ENCODE measurements at regions not wholly inside any gene's neighbourhood (a gene's known extent, or its start where the extent isn't known, plus 50 kb on each side); places are given as distances from the start of the nearest gene placed in this dataset.
A peak's percentile ranks its signal among the peaks of the same experiment; 100 is the strongest.
"Not testable (repeated sequence)": the region's sequence is repeated elsewhere in the genome, so short reads cannot be mapped to it uniquely, and the experiment has no call there.

GRCh38 chr10:8306685-8307364 is 252.3 kb downstream of the GATA3 start:
- H3K9me3 ChIP-seq (ENCODE audit: control insufficient read depth, insufficient read depth, low read length), result no peaks in the 10 kb centered on the region
- WGBS (ENCODE audit: insufficient coverage), result no CpG with 5 or more reads among the region's 4 CpGs
- no peak for DNase-seq (ENCODE audit: low read depth in 4 of 6, low spot score in 6 of 6)
- no peaks in the 10 kb centered on the region for H3K36me3 ChIP-seq (ENCODE audit: control insufficient read depth, insufficient read depth, low read length)
- H3K27ac ChIP-seq (ENCODE audit: low read depth, low read length), result no peak overlapping the region
- H3K27me3 ChIP-seq (ENCODE audit: control insufficient read depth, insufficient read depth, low read length), result no peaks in the 10 kb centered on the region
- H3K4me1 ChIP-seq (ENCODE audit: control insufficient read depth, insufficient read depth, low read length), result no peaks in the 10 kb centered on the region
- H3K4me3 ChIP-seq (ENCODE audit: low read depth, low read length), result no peak overlapping the region

GRCh38 chr10:8310930-8311329 is 256.4 kb downstream of the GATA3 start:
- H3K27me3 ChIP-seq (ENCODE audit: control insufficient read depth, insufficient read depth, low read length), result no peaks in the 10 kb centered on the region
- no peak overlapping the region for H3K27ac ChIP-seq (ENCODE audit: low read depth, low read length)
- no peaks in the 10 kb centered on the region for H3K36me3 ChIP-seq (ENCODE audit: control insufficient read depth, insufficient read depth, low read length)
- H3K9me3 ChIP-seq (ENCODE audit: control insufficient read depth, insufficient read depth, low read length), result no peaks in the 10 kb centered on the region
- no peak overlapping the region for H3K4me3 ChIP-seq (ENCODE audit: low read depth, low read length)
- WGBS (ENCODE audit: insufficient coverage), result 47% methylated on average over 1 of the region's 2 CpGs
- DNase-seq (ENCODE audit: low read depth in 4 of 6, low spot score in 6 of 6), result no peak
- H3K4me1 ChIP-seq (ENCODE audit: control insufficient read depth, insufficient read depth, low read length), result no peaks in the 10 kb centered on the region

- WGBS (ENCODE audit: insufficient coverage), result no CpG with 5 or more reads among the region's 2 CpGs
These were observed 257.1 kb downstream of the GATA3 start for GRCh38 chr10:8311526-8312070.

GRCh38 chr10:8312079-8312478 is 257.6 kb downstream of the GATA3 start:
- Histone ChIP-seq H3K27ac (ENCODE audit: low read depth, low read length) (no peak overlapping the region), H3K27me3 (ENCODE audit: control insufficient read depth, insufficient read depth, low read length) (no peaks in the 10 kb centered on the region), H3K9me3 (ENCODE audit: control insufficient read depth, insufficient read depth, low read length) (no peaks in the 10 kb centered on the region), H3K36me3 (ENCODE audit: control insufficient read depth, insufficient read depth, low read length) (no peaks in the 10 kb centered on the region), H3K4me1 (ENCODE audit: control insufficient read depth, insufficient read depth, low read length) (no peaks in the 10 kb centered on the region), H3K4me3 (ENCODE audit: low read depth, low read length) (no peak overlapping the region)
- WGBS (ENCODE audit: insufficient coverage), result no CpG with 5 or more reads among the region's 3 CpGs
- no peak for DNase-seq (ENCODE audit: low read depth in 4 of 6, low spot score in 6 of 6)

More at GRCh38 chr10:8311526-8312070, 257.1 kb downstream of the GATA3 start:
- no peaks in the 10 kb centered on the region for H3K27me3 ChIP-seq (ENCODE audit: control insufficient read depth, insufficient read depth, low read length)
- no peak for DNase-seq (ENCODE audit: low read depth in 4 of 6, low spot score in 6 of 6)
- H3K9me3 ChIP-seq (ENCODE audit: control insufficient read depth, insufficient read depth, low read length), result no peaks in the 10 kb centered on the region
- no peak overlapping the region for H3K4me3 ChIP-seq (ENCODE audit: low read depth, low read length)
- no peaks in the 10 kb centered on the region for H3K36me3 ChIP-seq (ENCODE audit: control insufficient read depth, insufficient read depth, low read length)
- no peak overlapping the region for H3K27ac ChIP-seq (ENCODE audit: low read depth, low read length)
- no peaks in the 10 kb centered on the region for H3K4me1 ChIP-seq (ENCODE audit: control insufficient read depth, insufficient read depth, low read length)

GRCh38 chr10:8312781-8313180 is 258.3 kb downstream of the GATA3 start:
- Histone ChIP-seq H3K27ac (ENCODE audit: low read depth, low read length) (no peak overlapping the region), H3K27me3 (ENCODE audit: control insufficient read depth, insufficient read depth, low read length) (no peaks in the 10 kb centered on the region), H3K4me3 (ENCODE audit: low read depth, low read length) (no peak overlapping the region), H3K9me3 (ENCODE audit: control insufficient read depth, insufficient read depth, low read length) (no peaks in the 10 kb centered on the region), H3K4me1 (ENCODE audit: control insufficient read depth, insufficient read depth, low read length) (no peaks in the 10 kb centered on the region), H3K36me3 (ENCODE audit: control insufficient read depth, insufficient read depth, low read length) (no peaks in the 10 kb centered on the region)
- 24% methylated on average over 9 of the region's 9 CpGs for WGBS (ENCODE audit: insufficient coverage)
- peak; percentile 41 to 92 (median 58) for DNase-seq (ENCODE audit: low read depth in 4 of 6, low spot score in 6 of 6)

- DNase-seq (ENCODE audit: low read depth in 4 of 6, low spot score in 6 of 6), result no peak
- H3K4me3 ChIP-seq (ENCODE audit: low read depth, low read length), result no peak overlapping the region
- no peaks in the 10 kb centered on the region for H3K36me3 ChIP-seq (ENCODE audit: control insufficient read depth, insufficient read depth, low read length)
- WGBS (ENCODE audit: insufficient coverage), result no CpG with 5 or more reads among the region's 5 CpGs
- no peaks in the 10 kb centered on the region for H3K27me3 ChIP-seq (ENCODE audit: control insufficient read depth, insufficient read depth, low read length)
- no peaks in the 10 kb centered on the region for H3K9me3 ChIP-seq (ENCODE audit: control insufficient read depth, insufficient read depth, low read length)
- no peaks in the 10 kb centered on the region for H3K4me1 ChIP-seq (ENCODE audit: control insufficient read depth, insufficient read depth, low read length)
- no peak overlapping the region for H3K27ac ChIP-seq (ENCODE audit: low read depth, low read length)
These were observed 260.0 kb downstream of the GATA3 start for GRCh38 chr10:8314486-8314885.

- DNase-seq (ENCODE audit: low read depth in 4 of 6, low spot score in 6 of 6), result no peak
- Histone ChIP-seq H3K27ac (ENCODE audit: low read depth, low read length) (no peak overlapping the region), H3K4me3 (ENCODE audit: low read depth, low read length) (no peak overlapping the region), H3K9me3 (ENCODE audit: control insufficient read depth, insufficient read depth, low read length) (no peaks in the 10 kb centered on the region), H3K36me3 (ENCODE audit: control insufficient read depth, insufficient read depth, low read length) (no peaks in the 10 kb centered on the region), H3K4me1 (ENCODE audit: control insufficient read depth, insufficient read depth, low read length) (no peaks in the 10 kb centered on the region), H3K27me3 (ENCODE audit: control insufficient read depth, insufficient read depth, low read length) (no peaks in the 10 kb centered on the region)
- 50% methylated on average over 1 of the region's 1 CpG for WGBS (ENCODE audit: insufficient coverage)
These were observed 261.1 kb downstream of the GATA3 start for GRCh38 chr10:8315619-8316021.

GRCh38 chr10:8316284-8316683 is 261.8 kb downstream of the GATA3 start:
- Histone ChIP-seq H3K36me3 (ENCODE audit: control insufficient read depth, insufficient read depth, low read length) (no peaks in the 10 kb centered on the region), H3K4me3 (ENCODE audit: low read depth, low read length) (no peak overlapping the region), H3K27me3 (ENCODE audit: control insufficient read depth, insufficient read depth, low read length) (no peaks in the 10 kb centered on the region), H3K9me3 (ENCODE audit: control insufficient read depth, insufficient read depth, low read length) (no peaks in the 10 kb centered on the region), H3K27ac (ENCODE audit: low read depth, low read length) (no peak overlapping the region), H3K4me1 (ENCODE audit: control insufficient read depth, insufficient read depth, low read length) (no peaks in the 10 kb centered on the region)
- DNase-seq (ENCODE audit: low read depth in 4 of 6, low spot score in 6 of 6), result no peak
- no CpG with 5 or more reads among the region's 6 CpGs for WGBS (ENCODE audit: insufficient coverage)

GRCh38 chr10:8318429-8318828 is 263.9 kb downstream of the GATA3 start:
- not testable (repeated sequence) for H3K9me3 ChIP-seq (ENCODE audit: control insufficient read depth, insufficient read depth, low read length); H3K4me1 ChIP-seq (ENCODE audit: control insufficient read depth, insufficient read depth, low read length); DNase-seq (ENCODE audit: low read depth in 4 of 6, low spot score in 6 of 6); H3K27ac ChIP-seq (ENCODE audit: low read depth, low read length); H3K27me3 ChIP-seq (ENCODE audit: control insufficient read depth, insufficient read depth, low read length); H3K36me3 ChIP-seq (ENCODE audit: control insufficient read depth, insufficient read depth, low read length); H3K4me3 ChIP-seq (ENCODE audit: low read depth, low read length)
- WGBS (ENCODE audit: insufficient coverage), result no CpG with 5 or more reads among the region's 3 CpGs

- Histone ChIP-seq H3K9me3 (ENCODE audit: control insufficient read depth, insufficient read depth, low read length) (no peaks in the 10 kb centered on the region), H3K4me1 (ENCODE audit: control insufficient read depth, insufficient read depth, low read length) (no peaks in the 10 kb centered on the region), H3K36me3 (ENCODE audit: control insufficient read depth, insufficient read depth, low read length) (no peaks in the 10 kb centered on the region), H3K27ac (ENCODE audit: low read depth, low read length) (no peak overlapping the region), H3K4me3 (ENCODE audit: low read depth, low read length) (no peak overlapping the region), H3K27me3 (ENCODE audit: control insufficient read depth, insufficient read depth, low read length) (no peaks in the 10 kb centered on the region)
- DNase-seq (ENCODE audit: low read depth in 4 of 6, low spot score in 6 of 6), result no peak
- WGBS (ENCODE audit: insufficient coverage), result 90% methylated on average over 2 of the region's 2 CpGs
These were observed 264.5 kb downstream of the GATA3 start for GRCh38 chr10:8318956-8319355.
